ENCODE measurements at regions not wholly inside any gene's neighbourhood (a gene's known extent, or its start where the extent isn't known, plus 50 kb on each side); places are given as distances from the start of the nearest gene placed in this dataset.

DNA sequence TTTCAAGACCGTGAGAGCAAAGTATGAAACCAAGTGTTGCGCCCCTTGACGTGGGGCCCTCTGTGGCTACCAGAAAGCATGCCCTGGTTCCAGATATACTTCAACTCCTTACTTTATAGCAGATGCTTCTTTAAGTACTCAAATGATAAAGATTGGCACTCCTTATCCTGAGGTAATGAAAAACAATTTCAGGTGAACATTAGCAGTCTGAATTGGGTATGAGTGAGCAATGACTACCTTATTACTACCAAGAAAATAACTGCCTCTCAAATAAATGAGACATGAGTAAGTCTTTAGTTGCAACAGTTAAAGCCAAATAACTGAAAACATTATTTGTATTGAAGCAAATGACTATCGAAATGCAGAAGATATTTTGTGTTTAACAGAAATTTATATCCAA, 408.7 kb downstream of the MMUT start:
- TF ChIP-seq PPARA (CRISPR knock-in tag; IDR thresholded peaks at IDR 0.05; ENCODE audit: borderline replicate concordance) (no peak), GLIS3 (CRISPR knock-in tag; IDR thresholded peaks at IDR 0.05) (no peak), ZFP30 (CRISPR knock-in tag; IDR thresholded peaks at IDR 0.05) (no peak), RARB (CRISPR knock-in tag; IDR thresholded peaks at IDR 0.05) (no peak), ARNTL (CRISPR knock-in tag; IDR thresholded peaks at IDR 0.05; ENCODE audit: borderline replicate concordance, low read depth) (no peak), CSDC2 (CRISPR knock-in tag; IDR thresholded peaks at IDR 0.05) (no peak), TOX (CRISPR knock-in tag; IDR thresholded peaks at IDR 0.05; ENCODE audit: borderline replicate concordance) (no peak), BACH2 (CRISPR knock-in tag; IDR thresholded peaks at IDR 0.05; ENCODE audit: borderline replicate concordance) (no peak), ZNF70 (CRISPR knock-in tag; IDR thresholded peaks at IDR 0.05) (no peak), TCF4 (CRISPR knock-in tag; IDR thresholded peaks at IDR 0.05; ENCODE audit: borderline replicate concordance) (no peak)
- TF ChIP-seq, protein P1, sequence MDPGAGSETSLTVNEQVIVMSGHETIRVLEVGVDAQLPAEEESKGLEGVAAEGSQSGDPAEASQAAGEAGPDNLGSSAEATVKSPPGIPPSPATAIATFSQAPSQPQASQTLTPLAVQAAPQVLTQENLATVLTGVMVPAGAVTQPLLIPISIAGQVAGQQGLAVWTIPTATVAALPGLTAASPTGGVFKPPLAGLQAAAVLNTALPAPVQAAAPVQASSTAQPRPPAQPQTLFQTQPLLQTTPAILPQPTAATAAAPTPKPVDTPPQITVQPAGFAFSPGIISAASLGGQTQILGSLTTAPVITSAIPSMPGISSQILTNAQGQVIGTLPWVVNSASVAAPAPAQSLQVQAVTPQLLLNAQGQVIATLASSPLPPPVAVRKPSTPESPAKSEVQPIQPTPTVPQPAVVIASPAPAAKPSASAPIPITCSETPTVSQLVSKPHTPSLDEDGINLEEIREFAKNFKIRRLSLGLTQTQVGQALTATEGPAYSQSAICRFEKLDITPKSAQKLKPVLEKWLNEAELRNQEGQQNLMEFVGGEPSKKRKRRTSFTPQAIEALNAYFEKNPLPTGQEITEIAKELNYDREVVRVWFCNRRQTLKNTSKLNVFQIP (CRISPR knock-in tag; IDR thresholded peaks at IDR 0.05; ENCODE audit: borderline replicate concordance, low read depth) = no peak
- TF ChIP-seq, protein P2, sequence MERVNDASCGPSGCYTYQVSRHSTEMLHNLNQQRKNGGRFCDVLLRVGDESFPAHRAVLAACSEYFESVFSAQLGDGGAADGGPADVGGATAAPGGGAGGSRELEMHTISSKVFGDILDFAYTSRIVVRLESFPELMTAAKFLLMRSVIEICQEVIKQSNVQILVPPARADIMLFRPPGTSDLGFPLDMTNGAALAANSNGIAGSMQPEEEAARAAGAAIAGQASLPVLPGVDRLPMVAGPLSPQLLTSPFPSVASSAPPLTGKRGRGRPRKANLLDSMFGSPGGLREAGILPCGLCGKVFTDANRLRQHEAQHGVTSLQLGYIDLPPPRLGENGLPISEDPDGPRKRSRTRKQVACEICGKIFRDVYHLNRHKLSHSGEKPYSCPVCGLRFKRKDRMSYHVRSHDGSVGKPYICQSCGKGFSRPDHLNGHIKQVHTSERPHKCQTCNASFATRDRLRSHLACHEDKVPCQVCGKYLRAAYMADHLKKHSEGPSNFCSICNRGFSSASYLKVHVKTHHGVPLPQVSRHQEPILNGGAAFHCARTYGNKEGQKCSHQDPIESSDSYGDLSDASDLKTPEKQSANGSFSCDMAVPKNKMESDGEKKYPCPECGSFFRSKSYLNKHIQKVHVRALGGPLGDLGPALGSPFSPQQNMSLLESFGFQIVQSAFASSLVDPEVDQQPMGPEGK (CRISPR knock-in tag; IDR thresholded peaks at IDR 0.05; ENCODE audit: borderline replicate concordance) = no peak
- TF ChIP-seq, protein P3, sequence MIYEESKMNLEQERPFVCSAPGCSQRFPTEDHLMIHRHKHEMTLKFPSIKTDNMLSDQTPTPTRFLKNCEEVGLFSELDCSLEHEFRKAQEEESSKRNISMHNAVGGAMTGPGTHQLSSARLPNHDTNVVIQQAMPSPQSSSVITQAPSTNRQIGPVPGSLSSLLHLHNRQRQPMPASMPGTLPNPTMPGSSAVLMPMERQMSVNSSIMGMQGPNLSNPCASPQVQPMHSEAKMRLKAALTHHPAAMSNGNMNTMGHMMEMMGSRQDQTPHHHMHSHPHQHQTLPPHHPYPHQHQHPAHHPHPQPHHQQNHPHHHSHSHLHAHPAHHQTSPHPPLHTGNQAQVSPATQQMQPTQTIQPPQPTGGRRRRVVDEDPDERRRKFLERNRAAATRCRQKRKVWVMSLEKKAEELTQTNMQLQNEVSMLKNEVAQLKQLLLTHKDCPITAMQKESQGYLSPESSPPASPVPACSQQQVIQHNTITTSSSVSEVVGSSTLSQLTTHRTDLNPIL (CRISPR knock-in tag; IDR thresholded peaks at IDR 0.05; ENCODE audit: low read depth) = no peak

Measured in SK-N-SH treated with all-trans-retinoic acid at 6 μM for 48 hours (cell line).